IPS-NIHi7 (cell line): ENCODE measurements at regions not wholly inside any gene's neighbourhood (a gene's known extent, or its start where the extent isn't known, plus 50 kb on each side); places are given as distances from the start of the nearest gene placed in this dataset.
"Not testable (repeated sequence)": the region's sequence is repeated elsewhere in the genome, so short reads cannot be mapped to it uniquely, and the experiment has no call there.

Experiments used
- DNase-seq: peaks from one replicate; pipeline ENCODE4 v3.0.0; 2012; ENCODE audit warnings: mixed read lengths; ENCODE audit errors: extremely low spot score

GRCh38 chr9:86624630-86625029 is 270.4 kb upstream of the TUT7 start:
- DNase-seq: no peak

- peak; percentile 37 for DNase-seq
These were observed 260.9 kb upstream of the TUT7 start for GRCh38 chr9:86614871-86615849.

- DNase-seq: no peak
These were observed 259.7 kb upstream of the TUT7 start for GRCh38 chr9:86613943-86614342.

GRCh38 chr9:86611534-86611933 is 257.3 kb upstream of the TUT7 start:
- not testable (repeated sequence) for DNase-seq

- DNase-seq: no peak
These were observed 251.1 kb upstream of the TUT7 start for GRCh38 chr9:86605303-86605702.

GRCh38 chr9:86604741-86605140 is 250.5 kb upstream of the TUT7 start:
- DNase-seq: no peak

- DNase-seq: no peak
These were observed 248.5 kb upstream of the TUT7 start for GRCh38 chr9:86602715-86603114.

GRCh38 chr9:86601697-86602096 is 247.5 kb upstream of the TUT7 start:
- DNase-seq: no peak

GRCh38 chr9:86600977-86601376 is 246.8 kb upstream of the TUT7 start:
- no peak for DNase-seq

- no peak for DNase-seq
These were observed 246.1 kb upstream of the TUT7 start for GRCh38 chr9:86600291-86600690.

GRCh38 chr9:86599561-86599960 is 245.4 kb upstream of the TUT7 start:
- no peak for DNase-seq

- no peak for DNase-seq
These were observed 244.4 kb upstream of the TUT7 start for GRCh38 chr9:86598411-86599239.

- DNase-seq: no peak
These were observed 240.5 kb upstream of the TUT7 start for GRCh38 chr9:86594724-86595123.

GRCh38 chr9:86591472-86591871 is 237.3 kb upstream of the TUT7 start:
- no peak for DNase-seq

- no peak for DNase-seq
These were observed 235.5 kb upstream of the TUT7 start for GRCh38 chr9:86589730-86590129.

GRCh38 chr9:86589273-86589672 is 235.1 kb upstream of the TUT7 start:
- peak; percentile 71 for DNase-seq

GRCh38 chr9:86586144-86586494 is 231.9 kb upstream of the TUT7 start:
- no peak for DNase-seq

- no peak for DNase-seq
These were observed 231.4 kb upstream of the TUT7 start for GRCh38 chr9:86585422-86586143.

GRCh38 chr9:86580688-86581087 is 226.5 kb upstream of the TUT7 start:
- DNase-seq: no peak

GRCh38 chr9:86578722-86579121 is 224.5 kb upstream of the TUT7 start:
- no peak for DNase-seq

- DNase-seq: no peak
These were observed 223.5 kb upstream of the TUT7 start for GRCh38 chr9:86577420-86578333.
